ENCODE measurements at regions not wholly inside any gene's neighbourhood (a gene's known extent, or its start where the extent isn't known, plus 50 kb on each side); places are given as distances from the start of the nearest gene placed in this dataset.
A peak's percentile ranks its signal among the peaks of the same experiment; 100 is the strongest.

DNA sequence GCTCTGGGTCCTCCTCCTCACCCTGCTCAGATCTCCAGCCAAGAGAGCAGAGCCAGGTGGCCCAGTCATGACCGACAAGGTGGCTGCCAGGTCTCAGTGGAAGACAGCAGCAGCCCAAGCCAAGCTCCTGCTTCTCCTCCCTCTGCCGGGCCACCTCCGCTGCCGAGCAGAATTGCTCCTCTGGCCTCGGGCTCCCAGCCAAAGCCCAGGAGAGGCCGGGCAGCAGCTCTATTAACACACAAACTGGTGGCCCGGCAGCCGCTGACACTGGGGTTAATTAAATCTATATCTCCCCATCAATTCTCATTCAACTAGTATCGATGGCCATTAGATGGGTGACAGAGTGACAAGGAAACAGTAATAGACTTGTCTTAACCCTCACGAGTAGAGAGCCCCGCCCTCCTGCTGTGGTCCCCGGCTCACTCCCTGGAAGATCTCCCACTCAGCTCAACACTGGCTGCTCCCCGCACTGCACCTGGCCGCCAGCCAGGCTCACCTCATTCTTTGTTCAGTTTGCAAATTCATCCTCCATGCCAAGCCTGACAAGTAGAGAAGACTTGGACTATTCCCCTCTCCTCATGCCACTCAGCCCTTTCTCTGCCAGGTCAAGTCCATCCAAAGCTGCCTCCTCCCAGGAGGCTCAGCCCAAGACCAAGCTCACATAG is 74.1 kb upstream of the UNC5B start:
- H3K9me3 ChIP-seq: no peaks in the 10 kb centered on the region
- DNase-seq (peak in 1 of 2 donors; percentile 44), ATAC-seq (ENCODE audit: low FRiP score in 2 of 2) (no peak)
- no peak for TF ChIP-seq EP300 (IDR thresholded peaks at IDR 0.05)
- TF ChIP-seq POLR2A (IDR thresholded peaks at IDR 0.05): no peak
- TF ChIP-seq POLR2AphosphoS5 (IDR thresholded peaks at IDR 0.05): no peak
- TF ChIP-seq, protein P1, sequence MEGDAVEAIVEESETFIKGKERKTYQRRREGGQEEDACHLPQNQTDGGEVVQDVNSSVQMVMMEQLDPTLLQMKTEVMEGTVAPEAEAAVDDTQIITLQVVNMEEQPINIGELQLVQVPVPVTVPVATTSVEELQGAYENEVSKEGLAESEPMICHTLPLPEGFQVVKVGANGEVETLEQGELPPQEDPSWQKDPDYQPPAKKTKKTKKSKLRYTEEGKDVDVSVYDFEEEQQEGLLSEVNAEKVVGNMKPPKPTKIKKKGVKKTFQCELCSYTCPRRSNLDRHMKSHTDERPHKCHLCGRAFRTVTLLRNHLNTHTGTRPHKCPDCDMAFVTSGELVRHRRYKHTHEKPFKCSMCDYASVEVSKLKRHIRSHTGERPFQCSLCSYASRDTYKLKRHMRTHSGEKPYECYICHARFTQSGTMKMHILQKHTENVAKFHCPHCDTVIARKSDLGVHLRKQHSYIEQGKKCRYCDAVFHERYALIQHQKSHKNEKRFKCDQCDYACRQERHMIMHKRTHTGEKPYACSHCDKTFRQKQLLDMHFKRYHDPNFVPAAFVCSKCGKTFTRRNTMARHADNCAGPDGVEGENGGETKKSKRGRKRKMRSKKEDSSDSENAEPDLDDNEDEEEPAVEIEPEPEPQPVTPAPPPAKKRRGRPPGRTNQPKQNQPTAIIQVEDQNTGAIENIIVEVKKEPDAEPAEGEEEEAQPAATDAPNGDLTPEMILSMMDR (IDR thresholded peaks at IDR 0.05): no peak
- no peak overlapping the region for H3K27ac ChIP-seq
- no peaks in the 10 kb centered on the region for H3K4me1 ChIP-seq
- H3K4me3 ChIP-seq: no peak overlapping the region
- 48 to 58% methylated on average over 14 of the region's 14 CpGs for WGBS, 2 donors
- no peaks in the 10 kb centered on the region for H3K36me3 ChIP-seq
- H3K27me3 ChIP-seq: no peaks in the 10 kb centered on the region

DNA sequence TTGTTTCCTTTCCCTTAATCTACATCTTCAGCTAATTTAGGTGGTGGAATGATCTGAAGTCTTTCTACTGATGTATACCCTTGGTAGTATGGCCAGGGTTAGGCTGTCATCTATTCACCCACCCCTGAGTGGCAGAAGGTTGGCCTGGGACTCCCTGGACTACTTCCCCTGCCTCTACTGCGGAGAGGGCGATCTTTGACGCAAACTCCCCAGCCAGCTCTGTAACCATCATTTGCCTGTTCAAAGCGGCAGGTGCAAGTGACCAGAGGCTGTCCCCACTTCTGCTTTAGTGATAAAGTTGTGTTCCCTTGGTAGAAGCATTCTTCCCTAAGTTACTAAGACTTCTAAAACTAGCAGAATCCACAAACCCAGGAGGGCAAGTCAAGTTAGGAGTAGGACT is 70.8 kb upstream of the UNC5B start:
- Histone ChIP-seq H3K36me3 (no peaks in the 10 kb centered on the region), H3K4me3 (no peak overlapping the region), H3K9me3 (no peaks in the 10 kb centered on the region), H3K4me1 (no peaks in the 10 kb centered on the region), H3K27me3 (no peaks in the 10 kb centered on the region), H3K27ac (no peak overlapping the region)
- DNase-seq: no peak
- ATAC-seq (ENCODE audit: low FRiP score in 2 of 2): no peak
- WGBS, 2 donors: 93 to 100% methylated on average over 4 of the region's 4 CpGs
- TF ChIP-seq, protein P1 (IDR thresholded peaks at IDR 0.05): no peak
- no peak for TF ChIP-seq POLR2A (IDR thresholded peaks at IDR 0.05)
- no peak for TF ChIP-seq EP300 (IDR thresholded peaks at IDR 0.05)
- TF ChIP-seq POLR2AphosphoS5 (IDR thresholded peaks at IDR 0.05): no peak

DNA sequence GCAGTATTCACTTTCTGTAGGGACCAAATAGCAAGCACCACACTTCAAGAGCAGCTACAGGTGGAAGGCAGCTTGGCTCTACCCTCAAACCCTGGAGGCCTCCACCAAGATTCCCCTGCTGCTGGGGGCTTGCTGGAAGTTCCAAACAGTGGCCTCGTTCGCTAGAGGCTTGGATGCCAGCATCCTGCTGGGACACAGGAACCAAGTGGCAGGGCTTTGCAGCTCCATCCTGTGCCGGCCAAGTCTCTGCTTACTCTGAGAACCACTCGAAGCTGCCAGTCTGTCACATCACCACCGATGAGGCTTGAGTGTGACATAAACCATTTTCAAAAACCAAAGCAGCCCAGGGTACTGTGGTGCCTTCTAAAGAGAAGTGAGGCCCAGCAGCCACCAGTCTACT is 69.2 kb upstream of the UNC5B start:
- no peak overlapping the region for H3K4me3 ChIP-seq
- H3K36me3 ChIP-seq: no peaks in the 10 kb centered on the region
- H3K27me3 ChIP-seq: no peaks in the 10 kb centered on the region
- no peaks in the 10 kb centered on the region for H3K4me1 ChIP-seq
- TF ChIP-seq, protein P1 (IDR thresholded peaks at IDR 0.05): no peak
- TF ChIP-seq EP300 (IDR thresholded peaks at IDR 0.05) (no peak), POLR2A (IDR thresholded peaks at IDR 0.05) (no peak), POLR2AphosphoS5 (IDR thresholded peaks at IDR 0.05) (no peak)
- WGBS, 2 donors: 77 to 87% methylated on average over 5 of the region's 5 CpGs
- ATAC-seq (ENCODE audit: low FRiP score in 2 of 2): no peak
- H3K27ac ChIP-seq: no peak overlapping the region
- no peaks in the 10 kb centered on the region for H3K9me3 ChIP-seq
- DNase-seq: no peak

DNA sequence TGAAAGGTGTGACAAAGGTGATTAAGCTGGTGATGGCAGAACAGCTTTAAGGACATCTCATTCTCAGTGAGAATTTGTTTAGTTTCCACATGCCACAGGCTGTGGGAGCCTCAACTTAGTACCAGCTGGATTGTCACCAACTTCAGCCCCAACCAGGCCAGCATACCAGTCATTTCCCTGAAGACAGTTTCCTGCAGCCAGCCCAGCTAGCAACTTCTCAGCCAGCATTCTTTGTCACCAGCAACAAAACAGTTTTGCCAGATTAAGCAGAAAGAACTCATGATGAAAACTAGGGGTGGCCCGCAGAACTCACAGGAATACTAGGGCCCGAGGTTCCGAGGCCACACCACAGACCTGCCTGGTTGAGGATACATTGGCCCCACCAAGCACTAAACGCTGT is 68.8 kb upstream of the UNC5B start:
- ATAC-seq (ENCODE audit: low FRiP score in 2 of 2) (no peak), DNase-seq (no peak)
- Histone ChIP-seq H3K27ac (no peak overlapping the region), H3K27me3 (no peaks in the 10 kb centered on the region), H3K4me1 (no peaks in the 10 kb centered on the region), H3K9me3 (no peaks in the 10 kb centered on the region), H3K36me3 (no peaks in the 10 kb centered on the region), H3K4me3 (no peak overlapping the region)
- 90% methylated on average over 4 of the region's 4 CpGs; no CpG with 5 or more reads in 1 of the 2 donors for WGBS, 2 donors
- TF ChIP-seq, protein P1 (IDR thresholded peaks at IDR 0.05): no peak
- no peak for TF ChIP-seq POLR2AphosphoS5 (IDR thresholded peaks at IDR 0.05)
- no peak for TF ChIP-seq EP300 (IDR thresholded peaks at IDR 0.05)

DNA sequence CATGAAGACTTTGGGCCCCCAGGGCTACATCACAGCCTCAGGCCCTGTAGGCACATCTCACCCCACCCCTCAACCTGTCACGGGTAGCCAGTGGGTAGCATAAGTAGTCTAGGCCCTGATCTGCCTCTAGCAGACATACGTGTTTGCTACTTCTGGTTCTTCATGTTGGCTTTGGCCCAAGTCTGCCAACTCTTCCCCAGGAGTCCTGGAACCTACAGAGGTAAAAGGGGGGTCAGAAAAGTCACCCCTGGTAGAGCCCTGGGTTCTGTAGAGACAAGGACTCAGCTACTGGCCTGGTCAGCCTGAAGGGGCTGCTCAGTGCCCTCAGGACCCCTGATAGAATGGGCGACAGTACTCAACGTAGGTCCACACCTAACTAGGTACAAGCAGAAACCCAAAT is 67.5 kb upstream of the UNC5B start:
- TF ChIP-seq, protein P1 (IDR thresholded peaks at IDR 0.05): no peak
- TF ChIP-seq POLR2AphosphoS5 (IDR thresholded peaks at IDR 0.05) (no peak), POLR2A (IDR thresholded peaks at IDR 0.05) (no peak), EP300 (IDR thresholded peaks at IDR 0.05) (no peak)
- WGBS, 2 donors: 89 to 97% methylated on average over 4 of the region's 4 CpGs
- Histone ChIP-seq H3K27me3 (no peaks in the 10 kb centered on the region), H3K9me3 (no peaks in the 10 kb centered on the region), H3K4me1 (no peaks in the 10 kb centered on the region), H3K27ac (no peak overlapping the region), H3K4me3 (no peak overlapping the region), H3K36me3 (no peaks in the 10 kb centered on the region)
- no peak for ATAC-seq (ENCODE audit: low FRiP score in 2 of 2)
- no peak for DNase-seq

Data from upper lobe of left lung (tissue), 6 donors.